ENCODE measurements at regions not wholly inside any gene's neighbourhood (a gene's known extent, or its start where the extent isn't known, plus 50 kb on each side); places are given as distances from the start of the nearest gene placed in this dataset.

GRCh38 chr4:67207941-67208441 lies 337.3 kb downstream of the CENPC start:
- no peaks in the 10 kb centered on the region for H3K36me3 ChIP-seq
- H3K4me3 ChIP-seq: no peak overlapping the region
- no peaks in the 10 kb centered on the region for H3K9me3 ChIP-seq
- intact Hi-C loops (cut with DNase I): no loop called here
- no peak for TF ChIP-seq POLR2A (IDR thresholded peaks at IDR 0.05)
- TF ChIP-seq CTCF (IDR thresholded peaks at IDR 0.05): no peak
- TF ChIP-seq EP300 (IDR thresholded peaks at IDR 0.05): no peak
- no peaks in the 10 kb centered on the region for H3K27me3 ChIP-seq
- no peak overlapping the region for H3K27ac ChIP-seq
- 63 to 64% (median 63%) methylated on average over 5 of the region's 5 CpGs for WGBS, 3 donors
- no peaks in the 10 kb centered on the region for H3K4me1 ChIP-seq (ENCODE audit: insufficient read depth)
- DNase-seq: no peak

- DNase-seq: no peak
- H3K9me3 ChIP-seq: no peaks in the 10 kb centered on the region
- no peaks in the 10 kb centered on the region for H3K4me1 ChIP-seq (ENCODE audit: insufficient read depth)
- no peak overlapping the region for H3K4me3 ChIP-seq
- no peaks in the 10 kb centered on the region for H3K36me3 ChIP-seq
- intact Hi-C loops (cut with DNase I): no loop called here
- H3K27me3 ChIP-seq: no peaks in the 10 kb centered on the region
- H3K27ac ChIP-seq: no peak overlapping the region
- no peak for TF ChIP-seq EP300 (IDR thresholded peaks at IDR 0.05)
- no peak for TF ChIP-seq CTCF (IDR thresholded peaks at IDR 0.05)
These were observed 340.9 kb downstream of the CENPC start for GRCh38 chr4:67204441-67204840.

- 87 to 90% (median 89%) methylated on average over 3 of the region's 3 CpGs for WGBS, 3 donors
- Histone ChIP-seq H3K36me3 (no peaks in the 10 kb centered on the region), H3K4me3 (no peak overlapping the region), H3K27ac (no peak overlapping the region), H3K4me1 (ENCODE audit: insufficient read depth) (no peaks in the 10 kb centered on the region), H3K27me3 (no peaks in the 10 kb centered on the region), H3K9me3 (no peaks in the 10 kb centered on the region)
- intact Hi-C loops (cut with DNase I): no loop called here
- no peak for TF ChIP-seq CTCF (IDR thresholded peaks at IDR 0.05)
- DNase-seq: no peak
These were observed 344.0 kb downstream of the CENPC start for GRCh38 chr4:67201334-67201733.

GRCh38 chr4:67198727-67199126 lies 346.6 kb downstream of the CENPC start:
- H3K4me3 ChIP-seq: no peak overlapping the region
- H3K9me3 ChIP-seq: no peaks in the 10 kb centered on the region
- no peaks in the 10 kb centered on the region for H3K4me1 ChIP-seq (ENCODE audit: insufficient read depth)
- H3K27me3 ChIP-seq: no peaks in the 10 kb centered on the region
- no peak for TF ChIP-seq CTCF (IDR thresholded peaks at IDR 0.05)
- no peak for TF ChIP-seq POLR2A (IDR thresholded peaks at IDR 0.05)
- no peak for TF ChIP-seq EP300 (IDR thresholded peaks at IDR 0.05)
- no peaks in the 10 kb centered on the region for H3K36me3 ChIP-seq
- no peak overlapping the region for H3K27ac ChIP-seq
- 2 to 3% (median 3%) methylated on average over 2 of the region's 2 CpGs for WGBS, 3 donors
- no peak for DNase-seq
- intact Hi-C loops (cut with DNase I): no loop called here

- intact Hi-C loops (cut with DNase I): no loop called here
- Histone ChIP-seq H3K4me3 (no peak overlapping the region), H3K27ac (no peak overlapping the region), H3K27me3 (no peaks in the 10 kb centered on the region), H3K4me1 (ENCODE audit: insufficient read depth) (no peaks in the 10 kb centered on the region), H3K9me3 (no peaks in the 10 kb centered on the region), H3K36me3 (no peaks in the 10 kb centered on the region)
- TF ChIP-seq EP300 (IDR thresholded peaks at IDR 0.05) (no peak), CTCF (IDR thresholded peaks at IDR 0.05) (no peak), POLR2A (IDR thresholded peaks at IDR 0.05) (no peak)
- DNase-seq: no peak
- 84 to 90% (median 87%) methylated on average over 3 of the region's 3 CpGs for whole genome bisulfite sequencing, 3 donors
These were observed 377.5 kb downstream of the CENPC start for GRCh38 chr4:67167849-67168248.

Data from ovary (tissue), 7 donors.